A673 (cell line): ENCODE measurements at regions not wholly inside any gene's neighbourhood (a gene's known extent, or its start where the extent isn't known, plus 50 kb on each side); places are given as distances from the start of the nearest gene placed in this dataset.

Experiments used
- BruUV-seq: library from RNA; stranded (reverse); fragments of 400-500 nt; replicated peaks from 2 replicates; lab custom pipeline; 2021; lab: Mats Ljungman, UMichigan
- CTCF ChIA-PET: fragments of 300-600 bp; sonication (Branson Sonifier 250); formaldehyde crosslinking; loops from one replicate; lab custom pipeline; 2022; ENCODE audit warnings: antibody characterized with exemption; lab: Charles Lee
- POLR2A ChIA-PET: fragments of 300-600 bp; sonication (Branson Sonifier 250); formaldehyde crosslinking; loops from one replicate; lab custom pipeline; 2022; ENCODE audit warnings: antibody characterized with exemption; ENCODE audit not compliant: low non-redundant PET; lab: Charles Lee
- DNase-seq: peaks from one replicate; pipeline ENCODE4 v3.0.0-alpha.2; 2015; ENCODE audit warnings: low spot score
- H3K27ac ChIP-seq: fragments of 200-600 bp; sonication (generic); 2 replicates; pipeline ENCODE4 v1.5.1; 2016; ENCODE audit warnings: mixed run types, low read depth, mild to moderate bottlenecking, mixed read lengths, antibody characterized with exemption, low read length; ENCODE audit not compliant: poor library complexity, severe bottlenecking
- H3K27me3 ChIP-seq: fragments of 200-600 bp; sonication (generic); replicated peaks from 2 replicates; pipeline ENCODE4 v1.6.1; 2017; ENCODE audit warnings: mixed run types, low read depth, mild to moderate bottlenecking, mixed read lengths, antibody characterized with exemption, low read length; ENCODE audit not compliant: insufficient read depth, poor library complexity
- H3K36me3 ChIP-seq: fragments of 200-600 bp; sonication (generic); 2 replicates; pipeline ENCODE4 v1.6.1; 2016; ENCODE audit warnings: mixed run types, mild to moderate bottlenecking, mixed read lengths, antibody characterized with exemption, low read length; ENCODE audit not compliant: insufficient read depth, poor library complexity, severe bottlenecking
- H3K4me1 ChIP-seq: fragments of 200-600 bp; sonication (generic); 2 replicates; pipeline ENCODE4 v1.6.1; 2017; ENCODE audit warnings: mixed run types, mild to moderate bottlenecking, mixed read lengths, antibody characterized with exemption, low read length; ENCODE audit not compliant: insufficient read depth, poor library complexity, severe bottlenecking
- H3K4me3 ChIP-seq: fragments of 200-600 bp; sonication (generic); 2 replicates; pipeline ENCODE4 v1.5.1; 2016; ENCODE audit warnings: low read depth, mixed run types, mild to moderate bottlenecking, mixed read lengths, low read length; ENCODE audit not compliant: poor library complexity, severe bottlenecking
- H3K9me3 ChIP-seq: fragments of 200-600 bp; sonication (generic); 2 replicates; pipeline ENCODE4 v1.6.1; 2016; ENCODE audit warnings: mixed run types, low read depth, mild to moderate bottlenecking, mixed read lengths, antibody characterized with exemption, low read length; ENCODE audit not compliant: poor library complexity, severe bottlenecking
- EZH2 ChIP-seq: fragments of 200-600 bp; sonication (generic); IDR thresholded peaks from 2 replicates; pipeline ENCODE4 v1.6.1; 2017; ENCODE audit warnings: borderline replicate concordance, low read depth, mild to moderate bottlenecking, mixed read lengths, antibody characterized with exemption, low read length; ENCODE audit not compliant: poor library complexity, severe bottlenecking
- intact Hi-C: fragments of 100-400 bp; cut with micrococcal nuclease; formaldehyde crosslinking; loops from one replicate; pipeline ENCODE4 v1.10.0; 2022; ENCODE audit not compliant: unreplicated experiment
- TF ChIP-seq, protein P1 (sequence below): fragments of 300-800, 200-600 bp; sonication (generic); conservative IDR thresholded peaks from 2 replicates; pipeline ENCODE4 v1.5.1; 2017; ENCODE audit warnings: low read depth, mild to moderate bottlenecking, antibody characterized with exemption, low read length, moderate library complexity, mixed read lengths

DNA sequence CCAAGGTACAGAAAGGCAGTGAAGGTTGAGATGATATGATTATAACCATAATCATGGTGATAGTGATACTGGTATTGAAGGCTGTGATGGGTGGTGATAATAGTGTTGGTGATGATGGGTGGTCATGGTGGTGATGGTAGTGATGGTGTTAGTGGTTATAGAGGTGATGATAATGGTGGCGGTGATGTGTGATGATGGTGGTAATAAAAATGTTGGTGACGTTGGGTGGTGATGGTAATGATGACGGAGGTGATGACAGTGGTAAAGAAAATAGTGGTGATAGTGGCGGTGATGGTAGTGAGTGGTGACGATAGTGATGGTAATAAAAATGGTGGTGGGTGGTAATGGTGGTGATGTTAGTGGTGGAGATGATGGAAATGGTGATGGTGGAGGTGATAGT, 65.1 kb upstream of the KDM8 start:
- TF ChIP-seq EZH2, result no peak
- TF ChIP-seq, protein P1, sequence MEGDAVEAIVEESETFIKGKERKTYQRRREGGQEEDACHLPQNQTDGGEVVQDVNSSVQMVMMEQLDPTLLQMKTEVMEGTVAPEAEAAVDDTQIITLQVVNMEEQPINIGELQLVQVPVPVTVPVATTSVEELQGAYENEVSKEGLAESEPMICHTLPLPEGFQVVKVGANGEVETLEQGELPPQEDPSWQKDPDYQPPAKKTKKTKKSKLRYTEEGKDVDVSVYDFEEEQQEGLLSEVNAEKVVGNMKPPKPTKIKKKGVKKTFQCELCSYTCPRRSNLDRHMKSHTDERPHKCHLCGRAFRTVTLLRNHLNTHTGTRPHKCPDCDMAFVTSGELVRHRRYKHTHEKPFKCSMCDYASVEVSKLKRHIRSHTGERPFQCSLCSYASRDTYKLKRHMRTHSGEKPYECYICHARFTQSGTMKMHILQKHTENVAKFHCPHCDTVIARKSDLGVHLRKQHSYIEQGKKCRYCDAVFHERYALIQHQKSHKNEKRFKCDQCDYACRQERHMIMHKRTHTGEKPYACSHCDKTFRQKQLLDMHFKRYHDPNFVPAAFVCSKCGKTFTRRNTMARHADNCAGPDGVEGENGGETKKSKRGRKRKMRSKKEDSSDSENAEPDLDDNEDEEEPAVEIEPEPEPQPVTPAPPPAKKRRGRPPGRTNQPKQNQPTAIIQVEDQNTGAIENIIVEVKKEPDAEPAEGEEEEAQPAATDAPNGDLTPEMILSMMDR, result no peak
- DNase-seq, result no peak
- no peaks in the 10 kb centered on the region for H3K36me3 ChIP-seq
- no peaks in the 10 kb centered on the region for H3K9me3 ChIP-seq
- H3K4me3 ChIP-seq, result no peak overlapping the region
- BruUV-seq, result no TSS peak
- intact Hi-C loops, result no loop called here
- ChIA-PET CTCF (no interaction called here), POLR2A (no interaction called here)
- H3K27me3 ChIP-seq, result no peaks in the 10 kb centered on the region
- no peak overlapping the region for H3K27ac ChIP-seq
- H3K4me1 ChIP-seq, result no peaks in the 10 kb centered on the region

DNA sequence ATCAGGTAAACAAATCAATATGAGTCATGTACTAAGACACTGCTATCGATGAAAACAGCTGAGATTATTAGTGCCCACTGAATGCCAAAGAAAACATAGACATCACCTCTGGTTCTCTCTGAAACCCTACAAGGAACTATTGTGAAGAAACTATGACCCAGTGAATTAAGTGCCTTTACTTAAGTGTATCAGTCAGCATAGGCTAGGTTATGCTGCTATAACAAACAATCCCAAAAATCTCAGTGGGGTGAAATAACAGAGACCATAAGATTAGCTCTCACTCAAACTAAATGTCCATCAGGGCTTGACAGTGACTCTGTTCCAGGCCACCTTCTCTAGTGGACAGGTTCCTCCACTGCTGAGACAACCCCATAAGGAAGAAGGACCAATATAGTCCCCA, 57.7 kb upstream of the KDM8 start:
- no peak for DNase-seq
- CTCF ChIA-PET, result no interaction called here
- POLR2A ChIA-PET, result no interaction called here
- Histone ChIP-seq H3K36me3 (no peaks in the 10 kb centered on the region), H3K27me3 (no peaks in the 10 kb centered on the region), H3K4me1 (no peaks in the 10 kb centered on the region), H3K4me3 (no peak overlapping the region), H3K27ac (no peak overlapping the region), H3K9me3 (no peaks in the 10 kb centered on the region)
- TF ChIP-seq, protein P1, result no peak
- no peak for TF ChIP-seq EZH2
- no TSS peak for BruUV-seq
- intact Hi-C loops, result no loop called here

DNA sequence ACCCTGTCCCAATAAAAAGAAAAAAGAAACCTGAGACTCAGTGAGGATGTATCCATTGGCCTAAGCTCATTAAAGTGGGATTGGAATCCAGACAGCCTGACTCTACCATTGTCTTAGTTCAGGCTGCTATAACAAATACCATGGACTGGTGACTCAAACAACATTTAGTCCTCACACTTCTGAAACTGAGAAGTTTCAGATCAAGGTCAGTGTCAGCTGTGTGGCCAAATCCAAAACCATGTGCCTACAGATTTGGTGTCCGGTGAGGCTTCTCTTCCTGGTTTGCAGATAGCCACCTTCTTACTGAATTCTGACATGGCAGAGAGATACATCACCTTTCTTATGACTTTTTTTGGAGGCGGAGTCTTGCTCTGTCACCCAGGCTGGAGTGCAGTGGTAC, 53.3 kb upstream of the KDM8 start:
- Histone ChIP-seq H3K4me1 (no peaks in the 10 kb centered on the region), H3K27ac (no peak overlapping the region), H3K4me3 (no peak overlapping the region), H3K36me3 (no peaks in the 10 kb centered on the region), H3K27me3 (no peaks in the 10 kb centered on the region), H3K9me3 (no peaks in the 10 kb centered on the region)
- CTCF ChIA-PET, result no interaction called here
- BruUV-seq, result no TSS peak
- TF ChIP-seq EZH2, result no peak
- TF ChIP-seq, protein P1, result no peak
- intact Hi-C loops, result no loop called here
- POLR2A ChIA-PET, result no interaction called here
- no peak for DNase-seq
